ENCODE measurements at regions not wholly inside any gene's neighbourhood (a gene's known extent, or its start where the extent isn't known, plus 50 kb on each side); places are given as distances from the start of the nearest gene placed in this dataset.
"Not testable (repeated sequence)": the region's sequence is repeated elsewhere in the genome, so short reads cannot be mapped to it uniquely, and the experiment has no call there.

GRCh38 chr16:29255957-29256356, 150.6 kb downstream of the NPIPB11 start:
- DNase-seq = not testable (repeated sequence)

GRCh38 chr16:29255496-29255796, 151.1 kb downstream of the NPIPB11 start:
- not testable (repeated sequence) for DNase-seq

GRCh38 chr16:29254676-29255495, 151.6 kb downstream of the NPIPB11 start:
- no peak for DNase-seq

GRCh38 chr16:29253716-29254590, 152.6 kb downstream of the NPIPB11 start:
- not testable (repeated sequence) for DNase-seq

GRCh38 chr16:29253066-29253590, 153.4 kb downstream of the NPIPB11 start:
- not testable (repeated sequence) for DNase-seq

GRCh38 chr16:29252311-29252710, 154.2 kb downstream of the NPIPB11 start:
- not testable (repeated sequence) for DNase-seq

GRCh38 chr16:29251571-29252011, 154.9 kb downstream of the NPIPB11 start:
- not testable (repeated sequence) for DNase-seq

GRCh38 chr16:29250923-29251434, 155.5 kb downstream of the NPIPB11 start:
- DNase-seq = not testable (repeated sequence)

GRCh38 chr16:29250469-29250868, 156.0 kb downstream of the NPIPB11 start:
- not testable (repeated sequence) for DNase-seq

- DNase-seq = not testable (repeated sequence)
Measured at GRCh38 chr16:29248940-29249318, 157.6 kb downstream of the NPIPB11 start.

GRCh38 chr16:29248306-29248939, 158.1 kb downstream of the NPIPB11 start:
- DNase-seq = not testable (repeated sequence)

GRCh38 chr16:29246091-29246490, 160.4 kb downstream of the NPIPB11 start:
- DNase-seq = not testable (repeated sequence)

- DNase-seq = no peak
Measured at GRCh38 chr16:29237971-29238370, 168.5 kb downstream of the NPIPB11 start.

GRCh38 chr16:29237495-29237894, 169.0 kb downstream of the NPIPB11 start:
- not testable (repeated sequence) for DNase-seq

GRCh38 chr16:29237023-29237422, 169.5 kb downstream of the NPIPB11 start:
- not testable (repeated sequence) for DNase-seq

GRCh38 chr16:29235836-29236370, 170.6 kb downstream of the NPIPB11 start:
- DNase-seq = not testable (repeated sequence)

- DNase-seq = not testable (repeated sequence)
Measured at GRCh38 chr16:29234536-29235275, 171.8 kb downstream of the NPIPB11 start.

- not testable (repeated sequence) for DNase-seq
Measured at GRCh38 chr16:29233705-29234404, 172.7 kb downstream of the NPIPB11 start.

GRCh38 chr16:29232811-29233704, 173.5 kb downstream of the NPIPB11 start:
- DNase-seq = no peak

- not testable (repeated sequence) for DNase-seq
Measured at GRCh38 chr16:29232160-29232705, 174.3 kb downstream of the NPIPB11 start.

All from NCI-H1417 treated with DMSO at 0.1 percent for 48 hours (cell line).